Kidney glomerular epithelial cell (primary cell): ENCODE measurements at regions not wholly inside any gene's neighbourhood (a gene's known extent, or its start where the extent isn't known, plus 50 kb on each side); places are given as distances from the start of the nearest gene placed in this dataset.
"Not testable (repeated sequence)": the region's sequence is repeated elsewhere in the genome, so short reads cannot be mapped to it uniquely, and the experiment has no call there.

ENCODE experiments used
- DNase-seq: peaks from one replicate; lab custom pipeline; 2025; lab: John Stamatoyannopoulos, UW

GRCh38 chr5:29042152-29042551 is 2003.8 kb upstream of the CDH9 start:
- no peak for DNase-seq

GRCh38 chr5:29040404-29040803 is 2002.0 kb upstream of the CDH9 start:
- DNase-seq, result no peak

GRCh38 chr5:29039994-29040393 is 2001.6 kb upstream of the CDH9 start:
- no peak for DNase-seq

- DNase-seq, result no peak
Observed at GRCh38 chr5:29037716-29038115, 1999.3 kb upstream of the CDH9 start.

GRCh38 chr5:29024052-29024451 is 1985.7 kb upstream of the CDH9 start:
- DNase-seq, result no peak

GRCh38 chr5:29023541-29023940 is 1985.2 kb upstream of the CDH9 start:
- no peak for DNase-seq

GRCh38 chr5:29017501-29017900 is 1979.1 kb upstream of the CDH9 start:
- no peak for DNase-seq

GRCh38 chr5:29016067-29016466 is 1977.7 kb upstream of the CDH9 start:
- DNase-seq, result no peak

GRCh38 chr5:29015523-29015922 is 1977.1 kb upstream of the CDH9 start:
- DNase-seq, result no peak

- no peak for DNase-seq
Observed at GRCh38 chr5:29005386-29005785, 1967.0 kb upstream of the CDH9 start.

GRCh38 chr5:29002481-29002880 is 1964.1 kb upstream of the CDH9 start:
- DNase-seq, result no peak

- DNase-seq, result no peak
Observed at GRCh38 chr5:29001666-29002065, 1963.3 kb upstream of the CDH9 start.

- DNase-seq, result no peak
Observed at GRCh38 chr5:28984639-28985038, 1946.3 kb upstream of the CDH9 start.

GRCh38 chr5:28975508-28975907 is 1937.1 kb upstream of the CDH9 start:
- no peak for DNase-seq

GRCh38 chr5:28967848-28968247 is 1929.5 kb upstream of the CDH9 start:
- DNase-seq, result no peak

GRCh38 chr5:28961816-28962215 is 1923.4 kb upstream of the CDH9 start:
- DNase-seq, result no peak

- no peak for DNase-seq
Observed at GRCh38 chr5:28958581-28958980, 1920.2 kb upstream of the CDH9 start.

GRCh38 chr5:28957450-28957849 is 1919.1 kb upstream of the CDH9 start:
- no peak for DNase-seq

- peak; percentile 12 for DNase-seq
Observed at GRCh38 chr5:28954074-28954473, 1915.7 kb upstream of the CDH9 start.

- no peak for DNase-seq
Observed at GRCh38 chr5:28947865-28948264, 1909.5 kb upstream of the CDH9 start.

GRCh38 chr5:28945859-28946258 is 1907.5 kb upstream of the CDH9 start:
- no peak for DNase-seq

- not testable (repeated sequence) for DNase-seq
Observed at GRCh38 chr5:28929366-28929765, 1891.0 kb upstream of the CDH9 start.

GRCh38 chr5:28928327-28928790 is 1890.0 kb upstream of the CDH9 start:
- not testable (repeated sequence) for DNase-seq

- DNase-seq, result no peak
Observed at GRCh38 chr5:28927559-28928326, 1889.4 kb upstream of the CDH9 start.
